T-cell (primary cell): ENCODE measurements at regions not wholly inside any gene's neighbourhood (a gene's known extent, or its start where the extent isn't known, plus 50 kb on each side); places are given as distances from the start of the nearest gene placed in this dataset.
"Not testable (repeated sequence)": the region's sequence is repeated elsewhere in the genome, so short reads cannot be mapped to it uniquely, and the experiment has no call there.

Experiments
- ATAC-seq, 4 experiments: fragments of 200-7000 bp in 3 of 4; fragments of 150-1000 bp in 1 of 4; cut with Tn5 transposase; replicated peaks in 1 of 4; 1 replicate in 3 of 4; 2 replicates in 1 of 4; pipeline ENCODE4 v1.10.0; 2021; ENCODE audit warnings: moderate library complexity in 3 of 4, mild to moderate bottlenecking in 2 of 4, moderate number of reproducible peaks in 1 of 4
- CTCF ChIA-PET, 2 donors: fragments of 300-600 bp; sonication (Branson Sonifier 250); formaldehyde crosslinking; loops; one replicate each; lab custom pipeline; 2022; ENCODE audit warnings: antibody characterized with exemption in 2 of 2; lab: Charles Lee
- POLR2A ChIA-PET, 2 donors: fragments of 300-600 bp; sonication (Branson Sonifier 250); formaldehyde crosslinking; loops; one replicate each; lab custom pipeline; 2022; ENCODE audit warnings: antibody characterized with exemption in 2 of 2; lab: Charles Lee
- DNase-seq, 35 experiments: peaks; one replicate each; pipeline versions ENCODE4 v3.0.0 to v3.0.0-alpha.2; 2013 to 2023
- H3K27ac ChIP-seq: one replicate; pipeline ENCODE4 v1.5.1; 2013; ENCODE audit warnings: low read length
- H3K27me3 ChIP-seq, 2 experiments: replicated peaks in 1 of 2; 1 replicate in 1 of 2; 2 replicates in 1 of 2; pipeline versions ENCODE4 v1.6.1 to v1.7.0; 2013; ENCODE audit warnings: low read length in 1 of 2, mixed read lengths in 1 of 2; ENCODE audit not compliant: control insufficient read depth in 2 of 2, insufficient read depth in 2 of 2; ENCODE audit errors: extremely low read depth in 1 of 2
- H3K36me3 ChIP-seq, 2 donors: 1 replicate in 1 of 2; 2 replicates in 1 of 2; pipeline versions ENCODE4 v1.6.1 to v1.7.0; 2013; ENCODE audit warnings: low read length in 1 of 2; ENCODE audit not compliant: control insufficient read depth in 2 of 2, insufficient read depth in 1 of 2; ENCODE audit errors: extremely low read depth in 1 of 2
- H3K4me1 ChIP-seq, 2 experiments: 1 replicate in 1 of 2; 2 replicates in 1 of 2; pipeline versions ENCODE4 v1.6.1 to v1.7.0; 2013; ENCODE audit warnings: low read length in 2 of 2, mixed read lengths in 1 of 2; ENCODE audit not compliant: insufficient read depth in 2 of 2, control insufficient read depth in 1 of 2; ENCODE audit errors: extremely low read depth in 1 of 2
- H3K4me3 ChIP-seq, 2 donors: 1 replicate in 1 of 2; 2 replicates in 1 of 2; pipeline versions ENCODE4 v1.5.1 to v1.7.0; 2013; ENCODE audit warnings: mild to moderate bottlenecking in 2 of 2, low read length in 1 of 2, moderate library complexity in 1 of 2; ENCODE audit not compliant: control insufficient read depth in 1 of 2; ENCODE audit errors: extremely low read depth in 1 of 2
- H3K9me3 ChIP-seq: 2 replicates; pipeline ENCODE4 v1.7.0; 2013
- H3K27ac Mint-ChIP-seq, 2 donors: one replicate each; pipeline ENCODE4 v1.8.0; 2020 to 2021; ENCODE audit warnings: mild to moderate bottlenecking in 2 of 2, mixed read lengths in 2 of 2
- H3K27me3 Mint-ChIP-seq, 2 donors: one replicate each; pipeline ENCODE4 v1.8.0; 2021 to 2022; ENCODE audit warnings: mixed read lengths in 2 of 2
- H3K36me3 Mint-ChIP-seq: one replicate; pipeline ENCODE4 v1.8.0; 2021; ENCODE audit warnings: mixed read lengths
- H3K4me1 Mint-ChIP-seq, 3 donors: one replicate each; pipeline ENCODE4 v1.8.0; 2020 to 2022; ENCODE audit warnings: mixed read lengths in 3 of 3, mild to moderate bottlenecking in 1 of 3
- H3K4me3 Mint-ChIP-seq, 3 donors: one replicate each; pipeline ENCODE4 v1.8.0; 2020 to 2022; ENCODE audit warnings: mild to moderate bottlenecking in 3 of 3, mixed read lengths in 3 of 3, moderate library complexity in 3 of 3
- H3K9me3 Mint-ChIP-seq, 3 donors: one replicate each; pipeline ENCODE4 v1.8.0; 2020 to 2022; ENCODE audit warnings: mixed read lengths in 3 of 3
- WGBS: methylation state at CpG from one replicate; pipeline ENCODE4 v1.1.5; 2013; ENCODE audit warnings: missing lambda C conversion rate; ENCODE audit not compliant: insufficient coverage; 5-methylcytosine and 5-hydroxymethylcytosine counted together

- H3K9me3 Mint-ChIP-seq, H3K4me3 ChIP-seq, H3K27me3 ChIP-seq, H3K36me3 Mint-ChIP-seq, CTCF ChIA-PET, H3K27me3 Mint-ChIP-seq, DNase-seq, POLR2A ChIA-PET, H3K9me3 ChIP-seq, H3K36me3 ChIP-seq, H3K27ac ChIP-seq: not testable (repeated sequence)
- Mint-ChIP-seq H3K4me3 (peak overlapping the region in 2 of 3 donors; percentile 74 to 88), H3K4me1 (peaks cover 68 to 76% (median 70%) of the 10 kb centered on the region in 3 donors), H3K27ac (peak overlapping the region; percentile 97 to 99)
- ATAC-seq: peak in 1 of 4 experiments; percentile 24
- H3K4me1 ChIP-seq: peaks cover 40 to 51% of the 10 kb centered on the region in 2 experiments
- no CpG with 5 or more reads among the region's 6 CpGs for WGBS
Measured at GRCh38 chr14:89726226-89726625, 228.3 kb downstream of the EFCAB11 start.

- H3K9me3 ChIP-seq: no peaks in the 10 kb centered on the region
- POLR2A ChIA-PET: no interaction called here
- CTCF ChIA-PET: no interaction called here
- Mint-ChIP-seq H3K36me3 (no peaks in the 10 kb centered on the region), H3K4me1 (peaks cover 83 to 85% (median 84%) of the 10 kb centered on the region in 3 donors), H3K27me3 (no peaks in the 10 kb centered on the region), H3K9me3 (peaks cover 0 to 5% (median 0%) of the 10 kb centered on the region in 3 donors), H3K4me3 (peak overlapping the region; percentile 74 to 88 (median 79)), H3K27ac (peak overlapping the region; percentile 97 to 99)
- H3K36me3 ChIP-seq: no peaks in the 10 kb centered on the region
- WGBS: 3% methylated on average over 5 of the region's 8 CpGs
- H3K4me1 ChIP-seq: peaks cover 56 to 64% of the 10 kb centered on the region in 2 experiments
- H3K27ac ChIP-seq: peak overlapping the region; percentile 60
- H3K27me3 ChIP-seq: no peaks in the 10 kb centered on the region
- peak overlapping the region; percentile 39 to 62 for H3K4me3 ChIP-seq
- peak in 4 of 35 experiments; percentile 12 to 58 (median 24) for DNase-seq
- ATAC-seq: peak in 2 of 4 experiments; percentile 21 to 35
Measured at GRCh38 chr14:89724628-89724960, 229.9 kb downstream of the EFCAB11 start.

GRCh38 chr14:89723930-89724627, 230.5 kb downstream of the EFCAB11 start:
- Histone ChIP-seq H3K27ac (peak overlapping the region; percentile 60), H3K4me1 (peaks cover 61 to 68% of the 10 kb centered on the region in 2 experiments), H3K27me3 (no peaks in the 10 kb centered on the region), H3K9me3 (no peaks in the 10 kb centered on the region), H3K36me3 (no peaks in the 10 kb centered on the region), H3K4me3 (peak overlapping the region in 1 of 2 donors; percentile 39)
- ChIA-PET POLR2A (no interaction called here), CTCF (no interaction called here)
- no peak for DNase-seq
- WGBS: 51% methylated on average over 2 of the region's 7 CpGs
- Mint-ChIP-seq H3K4me1 (peaks cover 86 to 90% (median 88%) of the 10 kb centered on the region in 3 donors), H3K9me3 (peaks cover 0 to 5% (median 0%) of the 10 kb centered on the region in 3 donors), H3K27me3 (no peaks in the 10 kb centered on the region), H3K4me3 (peak overlapping the region; percentile 74 to 88 (median 79)), H3K27ac (peak overlapping the region; percentile 97 to 99), H3K36me3 (no peaks in the 10 kb centered on the region)
- ATAC-seq: no peak

GRCh38 chr14:89721956-89722355, 232.6 kb downstream of the EFCAB11 start:
- Mint-ChIP-seq H3K36me3 (no peaks in the 10 kb centered on the region), H3K27ac (peak overlapping the region; percentile 97 to 99), H3K4me3 (peak overlapping the region; percentile 46 to 88 (median 72)), H3K4me1 (peaks cover 93 to 96% (median 95%) of the 10 kb centered on the region in 3 donors), H3K27me3 (no peaks in the 10 kb centered on the region), H3K9me3 (peaks cover 0 to 5% (median 3%) of the 10 kb centered on the region in 3 donors)
- ChIA-PET CTCF (interaction anchor here (1.0 to 1.9 kb wide), 4 partner anchors 10 to 102 kb away, joined by 4 to 6 read pairs (median 6); no protein-coding TSS in a partner anchor), POLR2A (interaction anchor here (0.5 to 1.7 kb wide), 5 partner anchors 14 to 136 kb away, joined by 3 to 9 read pairs (median 4); no protein-coding TSS in a partner anchor)
- Histone ChIP-seq H3K4me3 (no peak overlapping the region), H3K4me1 (peaks cover 71 to 80% of the 10 kb centered on the region in 2 experiments), H3K27ac (peak overlapping the region; percentile 95), H3K36me3 (no peaks in the 10 kb centered on the region), H3K27me3 (no peaks in the 10 kb centered on the region), H3K9me3 (no peaks in the 10 kb centered on the region)
- WGBS: 88% methylated on average over 3 of the region's 6 CpGs
- no peak for ATAC-seq
- DNase-seq: peak in 1 of 35 experiments; percentile 20

- ChIA-PET POLR2A (interaction anchor here (0.5 to 1.7 kb wide), 8 partner anchors 14 to 106 kb away, joined by 3 to 11 read pairs (median 4); no protein-coding TSS in a partner anchor), CTCF (interaction anchor here (0.6 to 1.9 kb wide), 10 partner anchors 11 to 236 kb away, joined by 3 to 6 read pairs (median 4); no protein-coding TSS in a partner anchor)
- Histone ChIP-seq H3K27ac (peak overlapping the region; percentile 95), H3K4me3 (peak overlapping the region; percentile 15 to 23), H3K36me3 (no peaks in the 10 kb centered on the region), H3K9me3 (no peaks in the 10 kb centered on the region), H3K4me1 (peaks cover 67 to 87% of the 10 kb centered on the region in 2 experiments), H3K27me3 (no peaks in the 10 kb centered on the region)
- ATAC-seq (peak; percentile 92 to 94 (median 94)), DNase-seq (peak; percentile 65 to 91 (median 78))
- peaks cover 86 to 90% (median 89%) of the 10 kb centered on the region in 3 donors for H3K4me1 Mint-ChIP-seq
- peak overlapping the region; percentile 97 to 99 for H3K27ac Mint-ChIP-seq
- H3K4me3 Mint-ChIP-seq: peak overlapping the region; percentile 63 to 88 (median 72)
- H3K9me3 Mint-ChIP-seq: peaks cover 0 to 5% (median 3%) of the 10 kb centered on the region in 3 donors
- H3K36me3 Mint-ChIP-seq: no peaks in the 10 kb centered on the region
- no peaks in the 10 kb centered on the region for H3K27me3 Mint-ChIP-seq
- 30% methylated on average over 6 of the region's 11 CpGs for WGBS
Measured at GRCh38 chr14:89720741-89721729, 233.5 kb downstream of the EFCAB11 start.
